PC-9 (cell line): ENCODE measurements at regions not wholly inside any gene's neighbourhood (a gene's known extent, or its start where the extent isn't known, plus 50 kb on each side); places are given as distances from the start of the nearest gene placed in this dataset.

Source experiments
- BruUV-seq: library from RNA; stranded (reverse); fragments of 400-500 nt; replicated peaks from 2 replicates; lab custom pipeline; 2021; lab: Mats Ljungman, UMichigan
- CTCF ChIA-PET: fragments of 300-600 bp; sonication (Branson Sonifier 250); formaldehyde crosslinking; loops from one replicate; lab custom pipeline; 2022; ENCODE audit warnings: antibody characterized with exemption; lab: Charles Lee
- POLR2A ChIA-PET: fragments of 300-600 bp; sonication (Branson Sonifier 250); formaldehyde crosslinking; loops from one replicate; lab custom pipeline; 2022; ENCODE audit warnings: antibody characterized with exemption; ENCODE audit not compliant: unreplicated experiment; lab: Charles Lee
- DNase-seq, 2 experiments: peaks; one replicate each; pipeline versions ENCODE4 v3.0.0 to v3.0.0-alpha.2; 2015 to 2022; ENCODE audit warnings: mixed read lengths in 1 of 2
- H2AFZ ChIP-seq: fragments of 200-600 bp; sonication (generic); 2 replicates; pipeline ENCODE4 v1.8.1; 2017; ENCODE audit warnings: antibody characterized with exemption
- H3F3A ChIP-seq: fragments of 200-600 bp; sonication (generic); 2 replicates; pipeline ENCODE4 v1.8.1; 2017; ENCODE audit warnings: antibody characterized with exemption, mild to moderate bottlenecking, low read depth; ENCODE audit not compliant: insufficient read depth
- H3K27ac ChIP-seq: fragments of 200-600 bp; sonication (generic); 2 replicates; pipeline ENCODE4 v1.6.1; 2016; ENCODE audit warnings: mixed run types
- H3K27me3 ChIP-seq: fragments of 200-600 bp; sonication (generic); 2 replicates; pipeline ENCODE4 v1.6.1; 2016; ENCODE audit warnings: low read depth, mixed run types; ENCODE audit not compliant: insufficient read depth
- H3K36me3 ChIP-seq: fragments of 200-600 bp; sonication (generic); 2 replicates; pipeline ENCODE4 v1.6.1; 2016; ENCODE audit warnings: low read depth, mixed run types
- H3K4me1 ChIP-seq: fragments of 200-600 bp; sonication (generic); replicated peaks from 2 replicates; pipeline ENCODE4 v1.6.1; 2016; ENCODE audit warnings: mixed run types; ENCODE audit not compliant: insufficient read depth
- H3K4me2 ChIP-seq: fragments of 200-600 bp; sonication (generic); 2 replicates; pipeline ENCODE4 v1.6.1; 2017; ENCODE audit warnings: mixed run types
- H3K4me3 ChIP-seq: fragments of 200-600 bp; sonication (generic); 2 replicates; pipeline ENCODE4 v1.6.1; 2016; ENCODE audit warnings: mixed run types
- H3K79me2 ChIP-seq: fragments of 200-600 bp; sonication (generic); 2 replicates; pipeline ENCODE4 v1.6.1; 2017; ENCODE audit warnings: low read depth, mixed run types
- H3K9me2 ChIP-seq: fragments of 200-600 bp; sonication (generic); 2 replicates; pipeline ENCODE4 v1.8.1; 2017; ENCODE audit warnings: mild to moderate bottlenecking; ENCODE audit not compliant: insufficient read depth
- H3K9me3 ChIP-seq: fragments of 200-600 bp; sonication (generic); 2 replicates; pipeline ENCODE4 v1.8.1; 2016; ENCODE audit warnings: low read depth; ENCODE audit not compliant: insufficient read depth
- H4K20me1 ChIP-seq: fragments of 200-600 bp; sonication (generic); 2 replicates; pipeline ENCODE4 v1.8.1; 2017; ENCODE audit not compliant: insufficient read depth
- EZH2 ChIP-seq: fragments of 200-600 bp; sonication (generic); IDR thresholded peaks from 2 replicates; pipeline ENCODE4 v1.8.0; 2017; ENCODE audit warnings: antibody characterized with exemption, low read depth
- intact Hi-C: fragments of 100-400 bp; cut with micrococcal nuclease; formaldehyde crosslinking; loops from one replicate; pipeline ENCODE4 v1.10.0; 2022; ENCODE audit not compliant: unreplicated experiment
- TF ChIP-seq, protein P1 (sequence below): fragments of 200-600 bp; sonication (generic); conservative IDR thresholded peaks from 2 replicates; pipeline ENCODE4 v1.6.1; 2017; ENCODE audit warnings: mixed run types, antibody characterized with exemption, mild to moderate bottlenecking, moderate library complexity

DNA sequence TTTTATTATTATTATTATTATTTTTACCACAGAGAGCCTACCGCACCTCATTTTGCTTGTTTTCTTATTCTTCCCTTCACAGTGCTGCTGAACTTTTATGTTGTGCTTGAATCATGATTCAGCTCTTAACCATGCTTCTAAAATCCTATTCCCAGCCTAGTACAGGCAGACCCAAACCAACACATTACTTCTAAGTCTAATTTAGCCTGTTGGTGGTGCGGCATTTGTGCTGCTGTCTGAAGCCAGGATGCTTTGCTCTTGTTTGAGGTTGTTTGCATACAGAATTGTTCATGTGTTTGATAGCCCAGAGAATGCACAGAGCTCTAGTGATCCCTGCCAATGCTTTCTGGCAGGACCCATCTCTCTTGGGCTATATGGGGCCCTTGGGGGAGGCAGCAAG is 213.5 kb upstream of the KCNG1 start:
- no TSS peak for BruUV-seq
- no peaks in the 10 kb centered on the region for H4K20me1 ChIP-seq
- ChIA-PET POLR2A (no interaction called here), CTCF (no interaction called here)
- TF ChIP-seq, protein P1, sequence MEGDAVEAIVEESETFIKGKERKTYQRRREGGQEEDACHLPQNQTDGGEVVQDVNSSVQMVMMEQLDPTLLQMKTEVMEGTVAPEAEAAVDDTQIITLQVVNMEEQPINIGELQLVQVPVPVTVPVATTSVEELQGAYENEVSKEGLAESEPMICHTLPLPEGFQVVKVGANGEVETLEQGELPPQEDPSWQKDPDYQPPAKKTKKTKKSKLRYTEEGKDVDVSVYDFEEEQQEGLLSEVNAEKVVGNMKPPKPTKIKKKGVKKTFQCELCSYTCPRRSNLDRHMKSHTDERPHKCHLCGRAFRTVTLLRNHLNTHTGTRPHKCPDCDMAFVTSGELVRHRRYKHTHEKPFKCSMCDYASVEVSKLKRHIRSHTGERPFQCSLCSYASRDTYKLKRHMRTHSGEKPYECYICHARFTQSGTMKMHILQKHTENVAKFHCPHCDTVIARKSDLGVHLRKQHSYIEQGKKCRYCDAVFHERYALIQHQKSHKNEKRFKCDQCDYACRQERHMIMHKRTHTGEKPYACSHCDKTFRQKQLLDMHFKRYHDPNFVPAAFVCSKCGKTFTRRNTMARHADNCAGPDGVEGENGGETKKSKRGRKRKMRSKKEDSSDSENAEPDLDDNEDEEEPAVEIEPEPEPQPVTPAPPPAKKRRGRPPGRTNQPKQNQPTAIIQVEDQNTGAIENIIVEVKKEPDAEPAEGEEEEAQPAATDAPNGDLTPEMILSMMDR = no peak
- no peak for TF ChIP-seq EZH2
- H3K79me2 ChIP-seq = no peaks in the 10 kb centered on the region
- H2AFZ ChIP-seq = no peak overlapping the region
- H3K36me3 ChIP-seq = no peaks in the 10 kb centered on the region
- H3K4me2 ChIP-seq = no peak overlapping the region
- no peaks in the 10 kb centered on the region for H3K9me3 ChIP-seq
- H3K4me1 ChIP-seq = no peaks in the 10 kb centered on the region
- peaks cover 66% of the 10 kb centered on the region for H3K27me3 ChIP-seq
- no peak overlapping the region for H3K27ac ChIP-seq
- no peaks in the 10 kb centered on the region for H3F3A ChIP-seq
- intact Hi-C loops = no loop called here
- no peak overlapping the region for H3K4me3 ChIP-seq
- H3K9me2 ChIP-seq = no peaks in the 10 kb centered on the region
- no peak for DNase-seq

DNA sequence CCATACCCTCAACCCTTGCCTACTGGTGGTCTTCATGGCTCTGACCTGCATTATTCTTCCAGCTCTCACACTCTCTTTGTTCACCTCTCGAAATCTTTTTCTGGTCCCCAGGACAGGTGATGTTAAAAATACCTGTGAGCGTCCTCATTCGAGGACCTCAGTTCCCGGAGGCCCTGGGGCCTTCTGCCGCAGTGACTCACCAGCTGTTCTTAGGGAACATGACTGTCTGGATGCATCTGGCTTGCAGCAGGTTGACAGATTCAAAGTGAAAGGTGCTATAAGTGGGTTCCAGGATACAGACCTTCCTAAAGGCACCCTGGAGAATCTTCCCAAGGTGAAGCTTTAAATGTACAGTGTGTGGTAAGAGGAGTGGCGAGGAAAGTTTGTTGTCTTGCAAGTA is 210.4 kb upstream of the KCNG1 start:
- Histone ChIP-seq H3K4me2 (no peak overlapping the region), H3K4me3 (no peak overlapping the region), H3K4me1 (no peaks in the 10 kb centered on the region), H3K9me2 (no peaks in the 10 kb centered on the region), H4K20me1 (no peaks in the 10 kb centered on the region), H3K36me3 (no peaks in the 10 kb centered on the region), H3K27ac (no peak overlapping the region), H2AFZ (no peak overlapping the region), H3K79me2 (no peaks in the 10 kb centered on the region), H3K9me3 (no peaks in the 10 kb centered on the region), H3K27me3 (peaks cover 74% of the 10 kb centered on the region), H3F3A (no peaks in the 10 kb centered on the region)
- no TSS peak for BruUV-seq
- no peak for TF ChIP-seq EZH2
- TF ChIP-seq, protein P1 = no peak
- CTCF ChIA-PET = no interaction called here
- POLR2A ChIA-PET = no interaction called here
- DNase-seq = no peak
- intact Hi-C loops = no loop called here

DNA sequence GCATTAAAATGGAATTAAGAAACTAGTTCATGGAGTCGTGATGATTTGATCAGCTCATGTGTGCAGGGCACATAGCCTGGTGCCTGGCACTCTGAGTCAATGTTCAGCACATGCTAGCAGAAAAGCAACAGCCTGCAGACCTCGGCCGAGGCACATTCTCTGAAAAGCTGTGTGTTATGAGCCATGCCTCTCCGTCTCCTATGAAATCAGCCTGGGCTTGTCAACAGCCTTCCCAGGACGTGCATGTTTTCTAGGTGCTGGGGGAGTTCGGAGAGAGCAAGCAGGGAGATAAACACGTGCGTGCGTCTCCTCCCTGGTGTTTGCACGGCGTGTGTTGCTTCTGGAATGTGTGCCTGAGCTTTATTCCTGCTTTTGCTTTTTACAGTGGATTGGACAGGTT is 207.8 kb upstream of the KCNG1 start:
- no TSS peak for BruUV-seq
- Histone ChIP-seq H3K4me3 (no peak overlapping the region), H3K4me1 (no peaks in the 10 kb centered on the region), H3F3A (no peaks in the 10 kb centered on the region), H3K9me3 (no peaks in the 10 kb centered on the region), H2AFZ (no peak overlapping the region), H3K9me2 (no peaks in the 10 kb centered on the region), H3K27ac (no peak overlapping the region), H3K27me3 (peaks cover 61% of the 10 kb centered on the region), H3K36me3 (no peaks in the 10 kb centered on the region), H3K79me2 (no peaks in the 10 kb centered on the region), H4K20me1 (no peaks in the 10 kb centered on the region), H3K4me2 (no peak overlapping the region)
- ChIA-PET CTCF (interaction anchor here (0.6 kb wide), 1 partner anchor 43 kb away, joined by 4 read pairs; no protein-coding TSS in a partner anchor), POLR2A (no interaction called here)
- TF ChIP-seq, protein P1 = no peak
- no peak for TF ChIP-seq EZH2
- intact Hi-C loops = no loop called here
- DNase-seq = no peak
